Glutamatergic neuron (in vitro differentiated cells): ENCODE measurements at regions not wholly inside any gene's neighbourhood (a gene's known extent, or its start where the extent isn't known, plus 50 kb on each side); places are given as distances from the start of the nearest gene placed in this dataset.

Experiments used
- DNase-seq: peaks from one replicate; pipeline ENCODE4 v3.0.0; 2022
- H3K27ac Mint-ChIP-seq: one replicate; pipeline ENCODE4 v1.8.0; 2020; ENCODE audit warnings: mild to moderate bottlenecking, mixed read lengths, inconsistent platforms; ENCODE audit not compliant: unreplicated experiment
- H3K27me3 Mint-ChIP-seq: one replicate; pipeline ENCODE4 v1.8.0; 2020; ENCODE audit warnings: mild to moderate bottlenecking, moderate library complexity, mixed read lengths, inconsistent platforms; ENCODE audit not compliant: unreplicated experiment
- H3K36me3 Mint-ChIP-seq: one replicate; pipeline ENCODE4 v1.8.0; 2020; ENCODE audit warnings: mild to moderate bottlenecking, mixed read lengths, inconsistent platforms; ENCODE audit not compliant: unreplicated experiment
- H3K4me1 Mint-ChIP-seq: one replicate; pipeline ENCODE4 v1.8.0; 2020; ENCODE audit warnings: mild to moderate bottlenecking, low read depth, mixed read lengths, inconsistent platforms; ENCODE audit not compliant: unreplicated experiment
- H3K4me3 Mint-ChIP-seq: one replicate; pipeline ENCODE4 v1.8.0; 2020; ENCODE audit warnings: mild to moderate bottlenecking, mixed read lengths, inconsistent platforms; ENCODE audit not compliant: unreplicated experiment
- H3K9me3 Mint-ChIP-seq: one replicate; pipeline ENCODE4 v1.8.0; 2020; ENCODE audit warnings: mild to moderate bottlenecking, moderate library complexity, mixed read lengths, inconsistent platforms; ENCODE audit not compliant: unreplicated experiment
- CTCF ChIP-seq: fragments of 200-600 bp; sonication (generic); IDR thresholded peaks from one replicate; pipeline ENCODE4 v1.5.0; 2021; ENCODE audit not compliant: partially characterized antibody, unreplicated experiment

- H3K9me3 Mint-ChIP-seq: peaks cover 1% of the 10 kb centered on the region
- H3K27ac Mint-ChIP-seq: no peak overlapping the region
- no peak overlapping the region for H3K4me3 Mint-ChIP-seq
- H3K36me3 Mint-ChIP-seq: no peaks in the 10 kb centered on the region
- no peak for DNase-seq
- no peak for TF ChIP-seq CTCF
- H3K27me3 Mint-ChIP-seq: no peaks in the 10 kb centered on the region
- no peaks in the 10 kb centered on the region for H3K4me1 Mint-ChIP-seq
Measured at GRCh38 chr10:108409306-108409705, 1244.8 kb upstream of the SORCS1 start.

GRCh38 chr10:108404155-108404554, 1239.6 kb upstream of the SORCS1 start:
- H3K4me3 Mint-ChIP-seq: no peak overlapping the region
- H3K36me3 Mint-ChIP-seq: no peaks in the 10 kb centered on the region
- no peaks in the 10 kb centered on the region for H3K27me3 Mint-ChIP-seq
- H3K4me1 Mint-ChIP-seq: no peaks in the 10 kb centered on the region
- TF ChIP-seq CTCF: no peak
- no peak overlapping the region for H3K27ac Mint-ChIP-seq
- H3K9me3 Mint-ChIP-seq: peaks cover 1% of the 10 kb centered on the region
- DNase-seq: no peak

GRCh38 chr10:108399465-108399864, 1235.0 kb upstream of the SORCS1 start:
- Mint-ChIP-seq H3K9me3 (no peaks in the 10 kb centered on the region), H3K4me3 (no peak overlapping the region), H3K4me1 (no peaks in the 10 kb centered on the region), H3K27me3 (no peaks in the 10 kb centered on the region), H3K27ac (no peak overlapping the region), H3K36me3 (no peaks in the 10 kb centered on the region)
- DNase-seq: no peak
- no peak for TF ChIP-seq CTCF

DNA sequence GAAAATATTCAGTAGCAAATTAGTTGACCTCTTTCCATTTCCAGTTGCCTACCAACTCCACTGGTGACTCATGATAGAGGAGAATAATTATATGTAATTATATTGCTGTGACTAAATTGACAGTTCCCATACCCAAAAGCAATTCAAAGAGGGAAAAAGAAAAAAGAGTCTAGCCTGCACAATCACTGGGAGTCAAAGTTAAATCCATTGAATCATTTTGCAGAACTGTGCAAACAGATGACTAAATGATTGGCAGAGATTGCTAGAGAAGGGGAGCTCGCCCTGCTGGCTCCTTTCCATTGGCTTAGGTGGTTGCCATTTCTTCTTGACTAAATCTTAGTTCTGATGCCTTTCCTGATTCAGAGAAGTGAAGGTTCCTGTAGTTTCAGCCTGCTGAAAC, 1228.6 kb upstream of the SORCS1 start:
- no peak for TF ChIP-seq CTCF
- Mint-ChIP-seq H3K4me3 (no peak overlapping the region), H3K27me3 (no peaks in the 10 kb centered on the region), H3K9me3 (no peaks in the 10 kb centered on the region), H3K27ac (no peak overlapping the region), H3K36me3 (no peaks in the 10 kb centered on the region), H3K4me1 (no peaks in the 10 kb centered on the region)
- DNase-seq: no peak

- Mint-ChIP-seq H3K4me1 (no peaks in the 10 kb centered on the region), H3K36me3 (no peaks in the 10 kb centered on the region), H3K27me3 (no peaks in the 10 kb centered on the region), H3K4me3 (no peak overlapping the region), H3K27ac (no peak overlapping the region), H3K9me3 (no peaks in the 10 kb centered on the region)
- no peak for DNase-seq
- no peak for TF ChIP-seq CTCF
Measured at GRCh38 chr10:108392286-108392685, 1227.8 kb upstream of the SORCS1 start.
